ENCODE measurements at regions not wholly inside any gene's neighbourhood (a gene's known extent, or its start where the extent isn't known, plus 50 kb on each side); places are given as distances from the start of the nearest gene placed in this dataset.
A peak's percentile ranks its signal among the peaks of the same experiment; 100 is the strongest.

GRCh38 chr14:96635850-96636249 lies 133.7 kb downstream of the PAPOLA start:
- Histone ChIP-seq H3K79me1 (ENCODE audit: low read depth, low read length) (no peaks in the 10 kb centered on the region), H3K4ac (replicated peaks; ENCODE audit: insufficient read length, low read depth, low read length) (no peak overlapping the region), H3K9me3 (ENCODE audit: insufficient read depth in 2 of 2, low read depth in 1 of 2, low read length in 1 of 2) (no peaks in the 10 kb centered on the region), H3K4me1 (replicated peaks in 1 of 4; ENCODE audit: control insufficient read depth in 3 of 4, insufficient read depth in 4 of 4, low read length in 3 of 4) (no peaks in the 10 kb centered on the region; a peak in 1 of 7 replicates), H4K8ac (ENCODE audit: extremely low read depth, insufficient read depth, low read length) (no peak overlapping the region), H4K20me1 (replicated peaks in 1 of 2; ENCODE audit: control insufficient read depth in 1 of 2, insufficient read depth in 2 of 2, low read length in 2 of 2) (no peaks in the 10 kb centered on the region), H2BK12ac (ENCODE audit: low read depth, low read length) (no peak overlapping the region), H3K56ac (replicated peaks; ENCODE audit: insufficient read length, low read depth, low read length) (no peak overlapping the region), H3K27me3 (replicated peaks in 1 of 4; ENCODE audit: control insufficient read depth in 3 of 4, extremely low read depth in 1 of 4, insufficient read depth in 3 of 4, low read length in 3 of 4) (no peaks in the 10 kb centered on the region), H3K79me2 (ENCODE audit: control insufficient read depth in 1 of 2, insufficient read depth in 2 of 2, low read length in 2 of 2) (no peaks in the 10 kb centered on the region), H2AK5ac (ENCODE audit: low read depth, low read length) (no peak overlapping the region), H3K36me3 (ENCODE audit: control insufficient read depth in 2 of 4, insufficient read depth in 4 of 4, low read length in 3 of 4) (no peaks in the 10 kb centered on the region), H3K18ac (ENCODE audit: extremely low read depth, low read length) (no peak overlapping the region), H3K4me3 (ENCODE audit: extremely low read depth in 1 of 4, insufficient read depth in 2 of 4, low read depth in 3 of 4, low read length in 4 of 4) (no peak overlapping the region), H2BK15ac (ENCODE audit: low read length) (no peak overlapping the region), H4K91ac (replicated peaks; ENCODE audit: insufficient read length, low read length) (no peak overlapping the region), H3K9ac (replicated peaks in 1 of 4; ENCODE audit: extremely low read depth in 1 of 4, low read depth in 3 of 4, low read length in 3 of 4) (no peak overlapping the region), H2AFZ (ENCODE audit: low read length) (no peak overlapping the region), H3K27ac (ENCODE audit: low read depth, low read length) (no peak overlapping the region), H2BK5ac (ENCODE audit: low read depth, low read length) (no peak overlapping the region), H2BK20ac (ENCODE audit: low read length) (no peak overlapping the region), H4K5ac (ENCODE audit: insufficient read length, low read depth, low read length) (no peak overlapping the region), H3K4me2 (ENCODE audit: insufficient read depth in 1 of 2, low read depth in 2 of 2, low read length in 2 of 2) (no peak overlapping the region), H3K23ac (ENCODE audit: insufficient read length) (no peak overlapping the region), H3K14ac (ENCODE audit: insufficient read length) (no peak overlapping the region), H2BK120ac (replicated peaks; ENCODE audit: low read depth, low read length) (no peak overlapping the region), H3K23me2 (ENCODE audit: low read depth, low read length) (no peaks in the 10 kb centered on the region)
- ChIA-PET POLR2A (ENCODE audit: partially characterized antibody) (no interaction called here), CTCF (ENCODE audit: partially characterized antibody) (interaction anchor here (1.0 kb wide), 2 partner anchors 21 to 27 kb away, joined by 3 read pairs; no protein-coding TSS in a partner anchor)
- WGBS, 2 experiments (ENCODE audit: extremely low coverage in 1 of 2, insufficient coverage in 1 of 2, insufficient read length in 1 of 2, insufficient replicate concordance in 2 of 2, low coverage in 1 of 2, low lambda C conversion rate in 2 of 2, missing lambda C conversion rate in 1 of 2), result 83% methylated on average over 11 of the region's 11 CpGs; no CpG with 5 or more reads in 1 of the 2 experiments
- no peak for FAIRE-seq
- DNase-seq (ENCODE audit: low read depth in 1 of 2, low spot score in 2 of 2), result peak in 1 of 2 experiments; percentile 31
- TF ChIP-seq USF2 (IDR thresholded peaks at IDR 0.05; ENCODE audit: low read length) (no peak), E2F6 (IDR thresholded peaks at IDR 0.05) (no peak), CEBPB (IDR thresholded peaks at IDR 0.05; ENCODE audit: low read depth, low read length) (no peak), SP1 (IDR thresholded peaks at IDR 0.05; ENCODE audit: low read depth, low read length) (no peak)
